GM23338 (cell line): ENCODE measurements at regions not wholly inside any gene's neighbourhood (a gene's known extent, or its start where the extent isn't known, plus 50 kb on each side); places are given as distances from the start of the nearest gene placed in this dataset.

Source experiments
- ATAC-seq: fragments of 200-7000 bp; cut with Tn5 transposase; 3 replicates; pipeline ENCODE4 v1.9.1; 2020
- DNase-seq: peaks from one replicate; pipeline ENCODE4 v3.0.0-alpha.2; 2015; ENCODE audit warnings: low spot score
- H2AFZ ChIP-seq: fragments of 200-600 bp; sonication (generic); 2 replicates; pipeline ENCODE4 v1.8.0; 2016; ENCODE audit warnings: antibody characterized with exemption, mild to moderate bottlenecking, moderate library complexity
- H3F3A ChIP-seq: fragments of 200-600 bp; sonication (generic); replicated peaks from 2 replicates; pipeline ENCODE4 v1.8.0; 2017; ENCODE audit warnings: antibody characterized with exemption, mixed run types, low read depth
- H3K27ac ChIP-seq: fragments of 200-600 bp; sonication (generic); 2 replicates; pipeline ENCODE4 v1.6.1; 2016; ENCODE audit warnings: low read depth
- H3K27me3 ChIP-seq: fragments of 200-600 bp; sonication (generic); 2 replicates; pipeline ENCODE4 v1.8.0; 2016; ENCODE audit warnings: mild to moderate bottlenecking, mixed run types, moderate library complexity; ENCODE audit not compliant: insufficient read depth
- H3K36me3 ChIP-seq: fragments of 200-600 bp; sonication (generic); 2 replicates; pipeline ENCODE4 v1.8.0; 2016; ENCODE audit warnings: mild to moderate bottlenecking; ENCODE audit not compliant: insufficient read depth
- H3K4me1 ChIP-seq: fragments of 200-600 bp; sonication (generic); 2 replicates; pipeline ENCODE4 v1.8.0; 2016; ENCODE audit warnings: mild to moderate bottlenecking, moderate library complexity; ENCODE audit not compliant: insufficient read depth
- H3K4me2 ChIP-seq: fragments of 200-600 bp; sonication (generic); 2 replicates; pipeline ENCODE4 v1.7.1; 2017; ENCODE audit warnings: mixed run types
- H3K4me3 ChIP-seq: fragments of 200-600 bp; sonication (generic); 2 replicates; pipeline ENCODE4 v1.6.1; 2016; ENCODE audit warnings: mixed run types
- H3K79me2 ChIP-seq: fragments of 200-600 bp; sonication (generic); replicated peaks from 2 replicates; pipeline ENCODE4 v1.8.0; 2017; ENCODE audit warnings: mild to moderate bottlenecking; ENCODE audit not compliant: insufficient read depth
- H3K9me2 ChIP-seq: fragments of 200-600 bp; sonication (generic); 2 replicates; pipeline ENCODE4 v1.8.0; 2017; ENCODE audit not compliant: insufficient read depth
- H4K20me1 ChIP-seq: fragments of 200-600 bp; sonication (generic); replicated peaks from 2 replicates; pipeline ENCODE4 v1.8.0; 2017; ENCODE audit warnings: mild to moderate bottlenecking; ENCODE audit not compliant: insufficient read depth
- H3K27ac Mint-ChIP-seq: 2 replicates; pipeline ENCODE4 v1.8.0; 2020; ENCODE audit warnings: inconsistent platforms, mild to moderate bottlenecking, moderate library complexity, mixed read lengths
- H3K27me3 Mint-ChIP-seq: 3 replicates; pipeline ENCODE4 v1.8.0; 2022; ENCODE audit warnings: low read depth, mild to moderate bottlenecking, moderate library complexity, mixed read lengths, inconsistent platforms; ENCODE audit not compliant: insufficient read depth, poor library complexity
- H3K36me3 Mint-ChIP-seq: 3 replicates; pipeline ENCODE4 v1.8.0; 2021; ENCODE audit warnings: low read depth, mild to moderate bottlenecking, inconsistent platforms, moderate library complexity, mixed read lengths
- H3K4me1 Mint-ChIP-seq: 3 replicates; pipeline ENCODE4 v1.8.0; 2020; ENCODE audit warnings: mild to moderate bottlenecking, inconsistent platforms, mixed read lengths
- H3K4me3 Mint-ChIP-seq: 3 replicates; pipeline ENCODE4 v1.8.0; 2021; ENCODE audit warnings: moderate library complexity, mild to moderate bottlenecking, inconsistent platforms, mixed read lengths
- H3K9me3 Mint-ChIP-seq: 3 replicates; pipeline ENCODE4 v1.8.0; 2020; ENCODE audit warnings: moderate library complexity, mild to moderate bottlenecking, inconsistent platforms, mixed read lengths
- CREB1 ChIP-seq: fragments of 250-450 bp; sonication (Bioruptor Pico); IDR thresholded peaks from 2 replicates; pipeline ENCODE4 v1.5.0; 2020; ENCODE audit warnings: low read depth, mild to moderate bottlenecking, moderate library complexity
- CTCF ChIP-seq, 2 experiments: fragments of 200-600 bp in 1 of 2; sonication (generic) in 1 of 2; conservative IDR thresholded peaks; 2 replicates each; pipeline versions ENCODE4 v1.5.1 to v1.6.1; 2016 to 2017; ENCODE audit warnings: antibody characterized with exemption in 2 of 2, low read depth in 2 of 2, mild to moderate bottlenecking in 2 of 2, moderate library complexity in 1 of 2
- EZH2 ChIP-seq: fragments of 200-600 bp; sonication (generic); IDR thresholded peaks from one replicate; pipeline ENCODE4 v1.8.0; 2017; ENCODE audit warnings: antibody characterized with exemption, mild to moderate bottlenecking, low read depth; ENCODE audit not compliant: unreplicated experiment
- EZH2phosphoT487 ChIP-seq: fragments of 200-600 bp; sonication (generic); IDR thresholded peaks from one replicate; pipeline ENCODE4 v1.8.1; 2018; ENCODE audit warnings: antibody characterized with exemption; ENCODE audit not compliant: unreplicated experiment
- NANOG ChIP-seq: IDR thresholded peaks from 2 replicates; pipeline ENCODE4 v1.6.1; 2016; ENCODE audit warnings: antibody characterized with exemption, borderline replicate concordance
- POLR2AphosphoS5 ChIP-seq: IDR thresholded peaks from 2 replicates; pipeline ENCODE4 v1.6.1; 2016; ENCODE audit warnings: antibody characterized with exemption, low read depth
- ZNF114 ChIP-seq: fragments of 250-450 bp; sonication (Bioruptor Pico); IDR thresholded peaks from 2 replicates; pipeline ENCODE4 v1.5.0; 2020; ENCODE audit warnings: mild to moderate bottlenecking, moderate library complexity
- ZNF331 ChIP-seq: fragments of 250-450 bp; sonication (Bioruptor Pico); IDR thresholded peaks from 2 replicates; pipeline ENCODE4 v1.5.0; 2020; ENCODE audit warnings: low read depth, mild to moderate bottlenecking, moderate library complexity
- TF ChIP-seq, protein P1 (sequence below): fragments of 250-450 bp; sonication (Bioruptor Pico); IDR thresholded peaks from 2 replicates; pipeline ENCODE4 v1.5.0; 2020; ENCODE audit warnings: mild to moderate bottlenecking, moderate library complexity
- TF ChIP-seq, protein P2 (sequence below): IDR thresholded peaks from 2 replicates; pipeline ENCODE4 v1.6.1; 2016; ENCODE audit warnings: antibody characterized with exemption
- TF ChIP-seq, protein P3 (sequence below): IDR thresholded peaks from one replicate; pipeline ENCODE4 v1.6.1; 2018; ENCODE audit warnings: antibody characterized with exemption; ENCODE audit not compliant: unreplicated experiment

GRCh38 chr14:63147018-63147417 is 57.2 kb upstream of the RHOJ start:
- 0 out of 2 replicates have a peak, but pooled peaks cover 7% of the 10 kb centered on the region for H3K9me2 ChIP-seq
- H3K27ac Mint-ChIP-seq = no peak overlapping the region

More at GRCh38 chr14:63147018-63147417, 57.2 kb upstream of the RHOJ start:
- no peaks in the 10 kb centered on the region for H3K27me3 Mint-ChIP-seq
- H3K36me3 Mint-ChIP-seq = peaks cover 34% of the 10 kb centered on the region
- ATAC-seq (no peak), DNase-seq (no peak)
- H3K4me3 ChIP-seq = no peak overlapping the region
- no peak overlapping the region for H2AFZ ChIP-seq
- no peak for TF ChIP-seq EZH2
- TF ChIP-seq CTCF (conservative IDR thresholded peaks at IDR 0.05; ENCODE audit: low read depth in 2 of 2) = no peak
- TF ChIP-seq ZNF114 (CRISPR knock-in tag) = no peak
- no peak for TF ChIP-seq ZNF331 (CRISPR knock-in tag)
- TF ChIP-seq, protein P1, sequence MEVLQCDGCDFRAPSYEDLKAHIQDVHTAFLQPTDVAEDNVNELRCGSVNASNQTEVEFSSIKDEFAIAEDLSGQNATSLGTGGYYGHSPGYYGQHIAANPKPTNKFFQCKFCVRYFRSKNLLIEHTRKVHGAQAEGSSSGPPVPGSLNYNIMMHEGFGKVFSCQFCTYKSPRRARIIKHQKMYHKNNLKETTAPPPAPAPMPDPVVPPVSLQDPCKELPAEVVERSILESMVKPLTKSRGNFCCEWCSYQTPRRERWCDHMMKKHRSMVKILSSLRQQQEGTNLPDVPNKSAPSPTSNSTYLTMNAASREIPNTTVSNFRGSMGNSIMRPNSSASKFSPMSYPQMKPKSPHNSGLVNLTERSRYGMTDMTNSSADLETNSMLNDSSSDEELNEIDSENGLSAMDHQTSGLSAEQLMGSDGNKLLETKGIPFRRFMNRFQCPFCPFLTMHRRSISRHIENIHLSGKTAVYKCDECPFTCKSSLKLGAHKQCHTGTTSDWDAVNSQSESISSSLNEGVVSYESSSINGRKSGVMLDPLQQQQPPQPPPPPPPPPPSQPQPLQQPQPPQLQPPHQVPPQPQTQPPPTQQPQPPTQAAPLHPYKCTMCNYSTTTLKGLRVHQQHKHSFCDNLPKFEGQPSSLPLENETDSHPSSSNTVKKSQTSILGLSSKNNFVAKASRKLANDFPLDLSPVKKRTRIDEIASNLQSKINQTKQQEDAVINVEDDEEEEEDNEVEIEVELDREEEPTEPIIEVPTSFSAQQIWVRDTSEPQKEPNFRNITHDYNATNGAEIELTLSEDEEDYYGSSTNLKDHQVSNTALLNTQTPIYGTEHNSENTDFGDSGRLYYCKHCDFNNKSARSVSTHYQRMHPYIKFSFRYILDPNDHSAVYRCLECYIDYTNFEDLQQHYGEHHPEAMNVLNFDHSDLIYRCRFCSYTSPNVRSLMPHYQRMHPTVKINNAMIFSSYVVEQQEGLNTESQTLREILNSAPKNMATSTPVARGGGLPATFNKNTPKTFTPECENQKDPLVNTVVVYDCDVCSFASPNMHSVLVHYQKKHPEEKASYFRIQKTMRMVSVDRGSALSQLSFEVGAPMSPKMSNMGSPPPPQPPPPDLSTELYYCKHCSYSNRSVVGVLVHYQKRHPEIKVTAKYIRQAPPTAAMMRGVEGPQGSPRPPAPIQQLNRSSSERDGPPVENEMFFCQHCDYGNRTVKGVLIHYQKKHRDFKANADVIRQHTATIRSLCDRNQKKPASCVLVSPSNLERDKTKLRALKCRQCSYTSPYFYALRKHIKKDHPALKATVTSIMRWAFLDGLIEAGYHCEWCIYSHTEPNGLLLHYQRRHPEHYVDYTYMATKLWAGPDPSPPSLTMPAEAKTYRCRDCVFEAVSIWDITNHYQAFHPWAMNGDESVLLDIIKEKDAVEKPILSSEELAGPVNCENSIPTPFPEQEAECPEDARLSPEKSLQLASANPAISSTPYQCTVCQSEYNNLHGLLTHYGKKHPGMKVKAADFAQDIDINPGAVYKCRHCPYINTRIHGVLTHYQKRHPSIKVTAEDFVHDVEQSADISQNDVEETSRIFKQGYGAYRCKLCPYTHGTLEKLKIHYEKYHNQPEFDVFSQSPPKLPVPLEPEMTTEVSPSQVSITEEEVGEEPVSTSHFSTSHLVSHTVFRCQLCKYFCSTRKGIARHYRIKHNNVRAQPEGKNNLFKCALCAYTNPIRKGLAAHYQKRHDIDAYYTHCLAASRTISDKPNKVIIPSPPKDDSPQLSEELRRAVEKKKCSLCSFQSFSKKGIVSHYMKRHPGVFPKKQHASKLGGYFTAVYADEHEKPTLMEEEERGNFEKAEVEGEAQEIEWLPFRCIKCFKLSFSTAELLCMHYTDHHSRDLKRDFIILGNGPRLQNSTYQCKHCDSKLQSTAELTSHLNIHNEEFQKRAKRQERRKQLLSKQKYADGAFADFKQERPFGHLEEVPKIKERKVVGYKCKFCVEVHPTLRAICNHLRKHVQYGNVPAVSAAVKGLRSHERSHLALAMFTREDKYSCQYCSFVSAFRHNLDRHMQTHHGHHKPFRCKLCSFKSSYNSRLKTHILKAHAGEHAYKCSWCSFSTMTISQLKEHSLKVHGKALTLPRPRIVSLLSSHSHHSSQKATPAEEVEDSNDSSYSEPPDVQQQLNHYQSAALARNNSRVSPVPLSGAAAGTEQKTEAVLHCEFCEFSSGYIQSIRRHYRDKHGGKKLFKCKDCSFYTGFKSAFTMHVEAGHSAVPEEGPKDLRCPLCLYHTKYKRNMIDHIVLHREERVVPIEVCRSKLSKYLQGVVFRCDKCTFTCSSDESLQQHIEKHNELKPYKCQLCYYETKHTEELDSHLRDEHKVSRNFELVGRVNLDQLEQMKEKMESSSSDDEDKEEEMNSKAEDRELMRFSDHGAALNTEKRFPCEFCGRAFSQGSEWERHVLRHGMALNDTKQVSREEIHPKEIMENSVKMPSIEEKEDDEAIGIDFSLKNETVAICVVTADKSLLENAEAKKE (CRISPR knock-in tag) = no peak
- no peak for TF ChIP-seq EZH2phosphoT487
- TF ChIP-seq POLR2AphosphoS5 = no peak
- TF ChIP-seq, protein P2, sequence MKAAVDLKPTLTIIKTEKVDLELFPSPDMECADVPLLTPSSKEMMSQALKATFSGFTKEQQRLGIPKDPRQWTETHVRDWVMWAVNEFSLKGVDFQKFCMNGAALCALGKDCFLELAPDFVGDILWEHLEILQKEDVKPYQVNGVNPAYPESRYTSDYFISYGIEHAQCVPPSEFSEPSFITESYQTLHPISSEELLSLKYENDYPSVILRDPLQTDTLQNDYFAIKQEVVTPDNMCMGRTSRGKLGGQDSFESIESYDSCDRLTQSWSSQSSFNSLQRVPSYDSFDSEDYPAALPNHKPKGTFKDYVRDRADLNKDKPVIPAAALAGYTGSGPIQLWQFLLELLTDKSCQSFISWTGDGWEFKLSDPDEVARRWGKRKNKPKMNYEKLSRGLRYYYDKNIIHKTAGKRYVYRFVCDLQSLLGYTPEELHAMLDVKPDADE = no peak
- TF ChIP-seq CREB1 (CRISPR knock-in tag) = no peak
- TF ChIP-seq, protein P3, sequence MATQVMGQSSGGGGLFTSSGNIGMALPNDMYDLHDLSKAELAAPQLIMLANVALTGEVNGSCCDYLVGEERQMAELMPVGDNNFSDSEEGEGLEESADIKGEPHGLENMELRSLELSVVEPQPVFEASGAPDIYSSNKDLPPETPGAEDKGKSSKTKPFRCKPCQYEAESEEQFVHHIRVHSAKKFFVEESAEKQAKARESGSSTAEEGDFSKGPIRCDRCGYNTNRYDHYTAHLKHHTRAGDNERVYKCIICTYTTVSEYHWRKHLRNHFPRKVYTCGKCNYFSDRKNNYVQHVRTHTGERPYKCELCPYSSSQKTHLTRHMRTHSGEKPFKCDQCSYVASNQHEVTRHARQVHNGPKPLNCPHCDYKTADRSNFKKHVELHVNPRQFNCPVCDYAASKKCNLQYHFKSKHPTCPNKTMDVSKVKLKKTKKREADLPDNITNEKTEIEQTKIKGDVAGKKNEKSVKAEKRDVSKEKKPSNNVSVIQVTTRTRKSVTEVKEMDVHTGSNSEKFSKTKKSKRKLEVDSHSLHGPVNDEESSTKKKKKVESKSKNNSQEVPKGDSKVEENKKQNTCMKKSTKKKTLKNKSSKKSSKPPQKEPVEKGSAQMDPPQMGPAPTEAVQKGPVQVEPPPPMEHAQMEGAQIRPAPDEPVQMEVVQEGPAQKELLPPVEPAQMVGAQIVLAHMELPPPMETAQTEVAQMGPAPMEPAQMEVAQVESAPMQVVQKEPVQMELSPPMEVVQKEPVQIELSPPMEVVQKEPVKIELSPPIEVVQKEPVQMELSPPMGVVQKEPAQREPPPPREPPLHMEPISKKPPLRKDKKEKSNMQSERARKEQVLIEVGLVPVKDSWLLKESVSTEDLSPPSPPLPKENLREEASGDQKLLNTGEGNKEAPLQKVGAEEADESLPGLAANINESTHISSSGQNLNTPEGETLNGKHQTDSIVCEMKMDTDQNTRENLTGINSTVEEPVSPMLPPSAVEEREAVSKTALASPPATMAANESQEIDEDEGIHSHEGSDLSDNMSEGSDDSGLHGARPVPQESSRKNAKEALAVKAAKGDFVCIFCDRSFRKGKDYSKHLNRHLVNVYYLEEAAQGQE = no peak
- TF ChIP-seq NANOG = no peak
- H3K9me3 Mint-ChIP-seq = peaks cover 44% of the 10 kb centered on the region
- H3K4me2 ChIP-seq = no peak overlapping the region
- peaks cover 3% of the 10 kb centered on the region; the same call in 1 of the 2 replicates for H3K36me3 ChIP-seq
- H3K27ac ChIP-seq = no peak overlapping the region
- H3K4me3 Mint-ChIP-seq = no peak overlapping the region
- no peaks in the 10 kb centered on the region for H3K4me1 Mint-ChIP-seq
- H3K27me3 ChIP-seq = no peaks in the 10 kb centered on the region
- no peaks in the 10 kb centered on the region for H4K20me1 ChIP-seq
- H3K79me2 ChIP-seq = no peaks in the 10 kb centered on the region
- no peaks in the 10 kb centered on the region for H3F3A ChIP-seq
- H3K4me1 ChIP-seq = no peaks in the 10 kb centered on the region
